HG03103 (cell line): ENCODE measurements at regions not wholly inside any gene's neighbourhood (a gene's known extent, or its start where the extent isn't known, plus 50 kb on each side); places are given as distances from the start of the nearest gene placed in this dataset.

Experiments used
- ATAC-seq: cut with Tn5 transposase; IDR thresholded peaks from one replicate; pipeline ENCODE4 v1.9.1; 2021; ENCODE audit warnings: low read depth; ENCODE audit not compliant: unreplicated experiment

DNA sequence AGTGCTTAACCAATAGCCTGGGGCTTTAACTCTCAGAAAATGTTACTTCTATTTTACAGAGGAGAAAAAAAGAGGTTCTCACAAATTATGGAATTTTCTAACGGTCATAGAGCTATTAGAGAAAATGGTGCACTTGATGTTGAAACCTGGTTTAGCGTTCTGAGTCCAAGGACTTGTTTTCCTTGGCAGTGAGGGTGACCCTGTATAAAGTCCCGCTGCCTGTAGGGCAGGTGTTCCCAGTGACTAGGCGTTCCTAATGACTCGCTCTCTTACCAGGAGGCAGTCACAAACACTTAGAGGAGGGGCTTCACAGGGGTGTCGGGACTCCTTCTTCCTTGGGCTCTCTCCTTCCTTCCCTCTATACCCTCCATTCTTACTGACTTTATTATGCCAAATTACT is 175.8 kb downstream of the ACTR3 start:
- no peak for ATAC-seq

DNA sequence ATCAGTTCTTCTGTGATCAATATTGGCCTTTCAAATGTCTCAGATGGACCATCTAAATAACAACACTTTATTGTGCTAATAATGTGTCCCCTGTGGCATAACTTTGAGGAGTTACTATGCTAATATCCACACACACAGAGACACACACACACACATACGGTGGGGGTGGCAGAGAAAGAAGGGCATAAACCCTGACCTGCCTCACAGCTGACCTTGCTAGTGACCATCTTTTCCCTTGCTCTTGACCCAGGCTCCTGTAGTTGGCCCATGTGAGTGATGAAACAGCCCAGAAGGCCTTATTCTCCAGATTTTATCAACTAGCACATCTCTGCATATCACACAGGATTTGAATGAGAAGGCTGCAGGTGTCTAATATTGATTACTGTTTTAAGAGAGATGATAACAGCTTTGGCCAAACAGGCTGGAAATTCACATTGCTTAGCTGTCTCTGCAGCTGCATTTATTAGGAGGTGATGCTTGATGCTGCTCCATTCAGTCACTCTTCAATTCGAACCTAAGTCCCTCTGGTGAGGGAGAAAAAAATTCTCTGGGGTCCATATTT is 176.4 kb downstream of the ACTR3 start:
- no peak for ATAC-seq

DNA sequence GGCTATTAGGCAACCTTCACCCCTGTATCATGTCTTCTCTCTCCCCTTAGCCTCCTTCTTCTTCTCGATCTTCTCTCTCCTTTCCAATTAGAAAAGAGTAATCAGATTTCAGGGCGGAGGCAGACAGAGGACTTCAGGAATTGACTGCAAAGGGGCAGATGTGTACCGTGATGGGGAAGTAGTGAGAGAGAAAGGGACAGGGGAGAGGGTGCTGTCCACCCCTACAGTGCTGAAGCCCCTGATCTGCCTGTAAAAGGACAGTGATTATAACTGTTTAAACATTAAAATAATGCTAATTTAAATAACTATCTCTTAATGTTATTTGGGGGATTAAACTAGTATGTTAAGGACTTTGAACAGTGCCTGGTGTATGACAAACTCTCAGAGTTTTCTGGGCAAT is 178.5 kb downstream of the ACTR3 start:
- no peak for ATAC-seq

DNA sequence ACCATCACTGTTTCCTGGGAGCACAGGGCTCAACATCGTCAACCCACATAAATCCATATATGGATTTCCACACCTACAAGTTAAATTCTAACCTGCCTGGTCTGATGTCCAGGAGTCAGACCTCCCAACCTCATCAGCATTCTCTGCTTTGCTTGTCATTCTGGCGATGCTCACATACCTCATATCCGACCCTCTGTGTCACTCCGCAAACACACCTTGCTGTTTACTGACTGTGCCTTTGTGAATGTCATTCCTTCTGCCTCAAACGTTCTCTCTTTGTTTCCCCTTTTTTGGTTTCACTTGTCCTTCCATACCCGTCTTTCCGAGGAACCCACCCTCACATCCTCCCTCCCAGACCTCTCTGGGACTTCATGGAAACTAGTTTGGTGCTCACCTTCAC is 187.1 kb downstream of the ACTR3 start:
- ATAC-seq, result no peak

DNA sequence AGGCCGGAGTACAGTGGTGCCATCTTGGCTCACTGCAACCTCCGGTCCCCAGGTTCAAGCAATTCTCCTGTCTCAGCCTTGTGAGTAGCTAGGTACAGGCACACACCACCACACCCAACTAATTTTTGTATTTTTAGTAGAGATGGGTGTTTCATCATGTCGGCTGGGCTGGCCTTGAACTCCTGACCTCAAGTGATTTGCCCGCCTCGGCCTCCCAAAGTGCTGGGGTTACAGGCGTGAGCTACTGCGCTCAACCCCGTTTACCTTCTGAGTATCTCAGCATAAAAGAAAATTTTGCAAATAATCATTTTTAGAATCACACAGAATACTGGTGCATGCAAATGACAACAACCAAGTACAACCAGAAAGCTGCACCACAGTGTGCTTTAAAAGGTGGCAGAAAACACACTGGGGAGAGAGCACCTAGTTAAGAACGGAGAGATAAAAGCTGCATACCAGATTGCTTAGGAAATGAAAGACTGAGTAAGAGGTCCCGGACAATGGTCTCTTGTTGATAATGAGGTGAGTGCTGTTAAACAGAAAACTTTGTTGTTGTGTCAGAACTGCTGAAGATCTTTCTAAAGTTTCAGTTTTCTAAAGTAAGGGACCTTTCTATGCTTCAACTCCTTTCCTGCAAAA is 189.6 kb downstream of the ACTR3 start:
- no peak for ATAC-seq

DNA sequence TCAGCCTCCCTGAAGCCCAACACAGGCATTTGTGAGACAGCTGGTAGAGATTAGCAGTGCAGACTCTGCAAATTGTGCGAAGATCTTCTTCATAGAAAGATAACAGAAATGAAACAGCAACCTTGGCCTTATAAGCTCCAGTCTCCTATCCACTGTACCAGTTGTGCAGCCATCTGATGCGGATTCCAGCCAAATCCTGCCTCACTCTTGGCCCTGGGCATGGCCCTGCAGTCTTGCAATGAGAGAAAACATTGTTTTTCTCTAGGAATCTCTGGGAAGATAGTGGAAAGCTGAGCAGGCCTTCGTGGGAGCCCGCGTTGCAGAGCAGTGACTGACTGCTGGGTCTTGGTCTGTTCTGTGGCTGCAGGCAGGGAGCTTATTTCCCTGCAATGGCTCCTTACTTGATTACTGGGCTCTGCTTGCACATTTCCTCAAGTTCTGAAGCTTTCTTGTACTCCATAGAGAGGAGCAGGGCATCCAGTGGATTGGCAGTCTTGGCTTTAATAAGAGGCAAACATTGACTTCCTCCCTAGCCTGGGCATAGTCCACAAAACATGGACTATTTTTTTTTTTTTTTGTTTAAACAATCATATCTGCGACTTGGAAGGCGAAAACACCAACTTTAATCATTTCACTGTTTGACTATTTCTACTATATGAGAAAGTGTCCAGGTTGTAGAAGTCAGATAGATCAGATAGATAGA is 193.0 kb downstream of the ACTR3 start:
- ATAC-seq, result no peak

DNA sequence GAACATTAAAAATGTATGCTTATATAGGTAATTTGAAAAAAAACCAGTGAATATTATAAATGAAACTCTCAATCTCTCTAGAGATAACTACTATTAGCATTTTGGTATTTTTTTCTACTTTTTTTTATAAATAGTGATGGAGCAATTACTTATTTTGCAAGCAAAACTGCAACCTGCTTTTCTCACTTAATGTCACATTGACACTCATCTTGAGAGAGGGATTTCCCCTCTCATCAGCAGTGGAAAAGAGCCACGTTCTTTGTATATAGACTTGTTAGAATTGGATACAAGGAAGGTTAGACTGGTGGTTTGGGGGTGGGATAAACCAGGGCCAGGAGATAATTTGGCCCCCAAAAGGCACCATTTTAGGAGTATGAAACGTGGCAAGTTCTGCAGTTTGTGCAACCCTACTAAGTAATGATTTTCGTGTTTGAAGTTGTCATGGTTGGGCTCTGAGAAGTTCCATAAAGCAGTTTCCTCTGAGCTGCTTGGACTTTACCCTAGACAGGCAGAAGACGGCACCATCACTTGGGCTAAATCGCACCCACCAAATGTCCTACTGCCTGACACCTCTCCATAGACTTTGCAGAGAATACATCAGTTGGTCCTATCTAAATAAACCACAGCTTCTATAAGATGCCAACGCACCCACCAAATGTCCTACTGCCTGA is 194.0 kb downstream of the ACTR3 start:
- ATAC-seq, result no peak

DNA sequence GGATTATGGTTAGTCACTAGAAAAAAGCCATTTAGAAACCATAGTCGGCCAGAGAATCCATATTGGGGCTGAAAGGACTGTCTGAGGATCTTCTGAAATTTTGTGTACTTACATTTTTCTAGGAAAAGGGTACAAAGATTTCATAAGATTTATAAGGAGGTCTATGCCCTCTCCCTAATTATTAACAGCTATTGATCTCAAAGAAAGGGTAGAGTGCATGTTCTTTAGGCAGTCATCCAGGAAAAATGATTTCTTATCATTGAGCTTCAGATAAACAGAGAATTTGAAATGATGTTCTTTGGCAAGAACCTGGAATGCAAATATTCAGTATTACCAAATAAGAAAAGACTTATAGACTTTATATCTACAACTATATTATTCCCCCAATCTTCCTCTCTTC is 195.3 kb downstream of the ACTR3 start:
- ATAC-seq, result no peak

DNA sequence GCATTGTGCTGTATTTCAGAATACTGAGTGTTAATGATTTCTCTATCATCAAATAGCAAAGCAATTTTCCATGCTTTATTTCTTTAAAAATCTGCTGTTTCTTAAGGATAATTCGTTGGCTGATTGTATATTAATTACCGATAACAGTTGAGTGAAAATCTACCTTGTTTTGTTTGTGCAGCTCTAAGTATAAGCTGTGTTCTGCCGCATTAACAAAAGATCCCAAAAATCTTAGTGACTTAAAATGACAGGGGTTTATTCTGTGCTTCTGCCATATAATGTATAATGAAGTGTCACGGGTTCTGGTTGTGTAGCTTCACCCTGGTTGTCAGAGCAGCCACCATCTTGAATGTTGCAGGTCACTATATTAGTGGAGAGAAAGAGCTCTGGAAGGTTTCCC is 196.1 kb downstream of the ACTR3 start:
- no peak for ATAC-seq

DNA sequence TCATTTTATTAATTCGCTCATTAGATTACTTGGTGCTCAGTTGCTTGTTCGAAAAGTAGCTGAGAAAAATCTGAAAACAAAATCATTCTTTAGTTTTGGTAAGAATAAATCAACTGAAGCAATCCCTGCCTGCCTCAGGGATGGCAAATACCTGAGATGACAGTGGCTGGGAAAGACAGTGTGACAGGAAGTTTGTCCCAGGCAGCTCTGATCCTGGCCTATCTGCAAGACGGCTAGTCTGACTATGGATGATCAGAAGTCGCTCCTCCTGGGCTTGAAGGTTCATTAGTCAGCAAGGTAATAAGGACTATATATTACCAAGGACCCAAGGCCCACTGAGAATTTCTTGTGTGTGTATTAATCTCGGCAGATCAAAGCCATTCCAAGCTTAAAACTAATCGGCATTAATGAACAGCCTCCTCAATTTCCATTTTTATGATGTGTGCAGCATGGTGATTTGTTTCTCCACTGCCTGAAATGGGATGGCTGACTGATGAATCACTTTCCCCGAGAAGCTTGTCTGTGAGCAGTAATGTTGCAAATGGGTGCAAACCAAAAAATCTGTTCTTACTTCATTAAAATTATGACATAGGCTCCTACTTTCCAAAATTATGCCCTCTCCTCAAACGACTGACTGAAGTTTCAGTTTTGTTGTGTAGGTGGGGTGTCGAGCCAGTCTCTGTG is 199.9 kb downstream of the ACTR3 start:
- ATAC-seq, result no peak

DNA sequence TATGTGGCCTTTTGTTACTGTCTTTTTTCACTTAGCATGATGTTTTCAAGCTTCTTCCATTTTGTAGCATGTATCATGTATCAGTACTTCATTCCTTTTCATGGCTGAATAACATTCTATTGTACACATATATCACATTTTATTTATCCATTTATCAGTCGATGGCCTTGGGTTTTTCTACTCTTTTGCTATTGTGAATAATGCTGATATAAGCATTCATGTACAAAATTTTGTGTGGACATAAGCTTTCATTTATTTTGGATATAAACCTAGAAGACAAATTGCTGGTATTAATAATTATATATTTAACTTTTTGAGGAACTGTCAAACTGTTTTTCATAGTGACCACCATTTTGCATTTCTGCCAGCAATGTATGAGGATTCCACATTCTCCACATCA is 201.1 kb downstream of the ACTR3 start:
- no peak for ATAC-seq

DNA sequence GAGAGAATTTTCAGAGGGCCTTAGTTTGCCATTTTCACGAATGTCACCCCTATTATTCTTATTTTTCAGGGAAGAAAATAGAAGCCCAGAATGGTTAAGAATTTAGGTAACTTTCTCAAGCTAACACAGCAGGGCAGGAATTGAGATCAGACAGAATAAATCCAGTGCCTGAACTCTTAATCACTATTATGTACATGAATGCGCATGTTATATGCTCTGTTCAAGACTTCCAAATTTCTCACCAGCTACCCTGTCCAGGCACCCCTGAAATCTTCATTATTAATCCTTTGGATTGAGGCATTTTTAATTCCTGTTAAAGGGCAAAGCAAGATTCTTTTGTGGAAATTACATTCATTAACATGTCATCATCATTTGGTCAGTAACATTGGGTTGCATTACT is 218.4 kb downstream of the ACTR3 start:
- ATAC-seq, result no peak

DNA sequence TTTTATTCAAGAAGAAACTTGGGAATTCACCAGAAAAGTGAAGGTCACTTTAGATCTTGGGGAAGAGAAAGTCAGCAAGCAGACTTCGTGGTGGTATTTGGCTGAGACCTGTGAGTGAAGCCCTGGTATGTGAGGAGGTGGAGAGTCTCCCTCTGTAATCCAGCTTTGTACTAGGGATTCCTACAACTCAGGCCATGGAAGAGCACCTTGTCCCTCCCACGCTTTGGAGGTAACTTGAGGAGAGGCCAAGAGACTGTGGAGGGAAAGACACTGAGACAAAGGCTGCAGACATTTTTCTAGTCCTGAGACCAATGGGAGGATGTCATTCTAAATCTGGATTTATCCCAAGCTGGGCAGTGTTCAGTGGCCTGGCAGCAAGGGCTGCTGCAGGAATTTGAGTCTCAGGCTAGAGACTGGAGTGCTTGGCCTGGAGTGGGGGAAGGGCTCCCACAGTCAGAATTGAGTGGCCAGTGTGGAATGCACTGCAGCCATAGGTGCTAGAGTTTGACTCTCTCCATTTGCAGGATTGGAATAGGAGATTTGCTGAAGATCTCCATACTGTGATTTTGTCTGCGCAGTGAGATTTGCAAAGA is 219.0 kb downstream of the ACTR3 start:
- ATAC-seq, result no peak

DNA sequence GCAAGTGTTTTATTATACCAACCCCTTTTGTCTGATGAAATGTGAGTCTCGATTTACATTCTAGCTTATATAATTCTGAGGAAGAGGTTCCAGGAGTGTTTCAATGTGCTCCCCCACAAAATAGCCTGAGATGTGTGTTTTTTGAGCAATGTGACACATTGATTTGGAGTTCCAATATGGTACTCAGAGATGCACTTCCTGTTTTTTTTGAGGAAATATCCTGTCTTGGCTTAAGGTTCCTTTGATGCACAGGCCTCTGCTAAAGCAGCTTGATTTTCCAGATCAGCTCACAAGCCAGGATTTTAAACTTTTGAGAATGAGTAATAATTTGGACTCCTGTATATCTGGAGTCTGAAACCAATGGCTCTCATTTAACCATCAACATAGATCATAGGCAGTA is 221.4 kb downstream of the ACTR3 start:
- no peak for ATAC-seq

DNA sequence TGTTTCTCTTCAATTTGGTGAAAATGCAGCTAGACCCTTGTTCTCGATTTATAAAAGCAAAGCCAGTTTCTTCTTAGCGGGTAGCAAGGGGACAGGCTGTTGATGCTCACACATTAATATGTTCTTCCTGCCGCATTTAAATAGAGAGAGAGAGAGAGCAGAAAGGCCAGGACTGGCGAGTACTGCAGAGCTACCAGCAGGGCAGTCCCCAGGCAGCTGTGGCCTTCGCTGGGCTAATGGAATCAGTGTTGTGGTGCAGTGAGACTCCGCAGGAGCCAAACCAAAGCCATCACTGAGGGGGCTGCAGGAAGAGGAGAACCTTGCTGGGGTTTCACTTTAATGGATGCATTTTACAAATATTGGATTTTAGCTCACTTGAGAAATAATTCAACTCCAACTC is 223.6 kb downstream of the ACTR3 start:
- no peak for ATAC-seq

DNA sequence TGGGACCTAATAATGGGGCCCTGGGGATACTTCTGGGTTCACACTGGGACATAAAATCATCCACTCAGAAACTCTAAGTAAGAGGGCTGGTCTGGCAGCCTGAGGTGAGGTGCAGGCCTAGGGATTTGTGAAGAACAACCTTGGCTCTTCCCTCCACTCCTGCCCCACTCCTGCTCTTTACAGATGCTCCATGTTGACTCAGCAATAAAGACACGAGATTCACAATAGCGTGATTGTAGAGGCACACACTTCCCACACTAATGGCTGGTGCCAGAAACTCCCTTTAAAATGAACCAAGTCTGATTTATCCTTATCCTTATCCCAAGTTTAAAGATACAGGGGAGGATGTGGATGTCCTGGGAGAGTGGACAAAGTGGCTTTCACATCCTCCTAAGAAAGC is 228.2 kb downstream of the ACTR3 start:
- no peak for ATAC-seq

DNA sequence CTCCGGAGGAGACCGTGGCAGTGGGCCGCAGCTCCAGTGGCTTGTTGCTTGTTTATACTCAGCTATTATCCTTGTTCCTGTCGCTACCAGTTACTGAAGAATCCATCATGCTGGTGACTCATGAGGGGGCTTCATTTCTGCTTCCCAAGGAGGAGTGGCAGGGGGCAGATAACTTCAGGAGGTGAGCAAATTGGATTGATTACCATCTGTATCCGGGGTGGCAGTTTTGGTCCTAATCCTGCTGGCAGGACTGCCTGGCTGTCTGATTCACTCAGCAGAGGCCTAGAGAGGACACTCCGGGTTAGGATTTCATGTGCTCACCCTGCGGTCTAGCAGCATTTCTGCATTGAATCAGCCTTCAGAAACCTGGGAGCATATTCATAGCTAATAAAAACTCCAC is 230.0 kb downstream of the ACTR3 start:
- ATAC-seq, result no peak

DNA sequence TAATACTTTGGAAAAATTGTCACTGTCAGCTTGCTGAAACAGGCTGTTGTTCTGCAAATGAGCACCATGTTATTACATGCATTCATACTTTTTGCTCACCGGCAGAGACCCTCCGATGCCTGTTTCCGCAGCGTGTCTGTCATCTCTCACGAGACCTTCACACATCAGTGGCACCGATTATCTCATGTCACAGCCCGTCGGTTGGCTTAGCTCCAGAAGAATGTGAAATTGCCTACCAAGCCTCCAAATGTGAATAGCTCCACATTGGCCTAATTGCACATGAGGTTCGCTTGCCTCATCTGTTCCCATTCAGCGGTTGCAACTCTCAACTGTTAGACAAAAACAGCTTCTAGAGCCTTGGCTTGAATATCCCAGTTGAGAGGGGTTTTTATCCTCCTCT is 233.0 kb downstream of the ACTR3 start:
- no peak for ATAC-seq

DNA sequence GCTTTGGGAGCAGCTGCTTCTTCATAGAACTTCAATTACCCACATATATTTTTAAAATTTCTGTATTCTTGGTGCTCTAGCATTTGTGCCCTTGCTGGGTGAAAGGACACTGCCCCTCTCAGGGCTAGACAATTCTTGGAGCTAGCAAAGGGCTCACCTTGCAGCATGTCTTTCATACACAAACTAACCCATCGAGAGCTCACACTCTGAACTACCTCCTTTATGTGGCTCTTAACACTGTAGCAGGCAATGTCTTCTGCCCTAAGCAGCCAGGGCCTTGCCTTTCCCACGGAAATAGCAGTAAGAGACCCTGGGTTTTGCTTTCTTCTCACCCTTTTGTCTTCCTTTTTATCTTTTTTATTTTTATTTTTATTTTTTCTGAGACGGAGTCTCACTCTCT is 234.0 kb downstream of the ACTR3 start:
- no peak for ATAC-seq

DNA sequence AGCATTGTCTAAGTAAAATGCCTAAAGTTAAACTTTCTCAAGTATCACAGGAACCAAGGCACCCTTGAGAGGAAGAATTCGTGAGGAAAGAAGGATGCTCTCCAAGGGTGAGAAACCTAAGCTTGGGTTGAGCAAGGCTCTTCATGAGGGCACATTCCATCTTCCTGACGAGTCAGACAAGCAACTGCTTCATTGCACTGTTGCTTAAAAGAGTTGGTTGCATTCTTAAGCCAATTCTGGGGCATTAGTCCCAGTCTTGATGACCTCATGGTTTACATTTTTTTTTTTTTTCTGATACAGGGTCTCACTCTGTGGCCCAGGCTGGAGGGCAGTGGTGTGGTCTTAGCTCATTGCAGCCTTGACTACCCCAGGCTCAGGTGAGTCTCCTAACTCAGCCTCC is 237.5 kb downstream of the ACTR3 start:
- ATAC-seq, result no peak

DNA sequence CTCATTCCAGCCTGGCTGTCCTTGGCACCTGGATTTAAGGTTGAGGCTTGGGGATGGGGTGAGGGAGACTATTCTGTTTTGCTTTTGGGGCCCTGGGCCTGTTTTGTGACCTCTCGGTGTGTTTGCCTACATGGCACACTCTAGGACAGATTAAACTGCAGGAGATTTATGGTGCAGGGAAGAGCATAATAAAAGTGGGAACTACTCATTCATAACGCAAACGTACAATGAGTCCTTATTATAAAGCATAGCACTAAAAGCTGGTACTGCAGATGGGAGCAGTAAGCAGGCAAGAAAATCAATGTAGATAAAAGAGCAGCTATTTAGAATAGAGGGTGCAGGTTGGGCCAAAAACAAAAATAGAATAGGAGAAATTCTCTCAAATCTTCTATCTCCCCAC is 238.4 kb downstream of the ACTR3 start:
- no peak for ATAC-seq
